C4-2B (cell line): ENCODE measurements at regions not wholly inside any gene's neighbourhood (a gene's known extent, or its start where the extent isn't known, plus 50 kb on each side); places are given as distances from the start of the nearest gene placed in this dataset.

ENCODE experiments used
- H3K27ac ChIP-seq: fragments of 450-650 bp; 2 replicates; pipeline ENCODE4 v1.5.1; 2017
- ZFX ChIP-seq: fragments of 450-650 bp; IDR thresholded peaks from 2 replicates; pipeline ENCODE4 v1.6.1; 2017
- TF ChIP-seq, protein P1 (sequence below): fragments of 450-650 bp; conservative IDR thresholded peaks from 2 replicates; pipeline ENCODE4 v1.5.1; 2017; ENCODE audit warnings: mild to moderate bottlenecking

DNA sequence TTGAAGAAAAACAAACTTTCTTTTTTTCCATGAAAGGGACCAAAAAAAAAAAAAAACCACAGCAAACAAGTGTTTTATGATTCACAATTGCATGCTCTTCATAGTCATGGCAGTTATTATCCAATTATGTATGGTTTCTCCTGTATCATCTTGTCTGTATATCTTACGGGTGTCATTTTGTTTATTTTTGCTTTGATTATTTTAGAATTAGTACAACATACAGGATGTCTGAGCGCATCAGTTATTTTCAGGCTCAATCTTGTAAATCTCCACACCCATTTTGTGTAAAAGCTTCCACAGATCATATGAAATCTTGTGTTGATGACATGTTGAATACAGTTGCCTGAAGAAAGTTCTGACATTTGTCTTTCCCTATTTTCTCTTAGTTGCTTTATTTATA is 280.3 kb downstream of the KLF5 start:
- TF ChIP-seq, protein P1, sequence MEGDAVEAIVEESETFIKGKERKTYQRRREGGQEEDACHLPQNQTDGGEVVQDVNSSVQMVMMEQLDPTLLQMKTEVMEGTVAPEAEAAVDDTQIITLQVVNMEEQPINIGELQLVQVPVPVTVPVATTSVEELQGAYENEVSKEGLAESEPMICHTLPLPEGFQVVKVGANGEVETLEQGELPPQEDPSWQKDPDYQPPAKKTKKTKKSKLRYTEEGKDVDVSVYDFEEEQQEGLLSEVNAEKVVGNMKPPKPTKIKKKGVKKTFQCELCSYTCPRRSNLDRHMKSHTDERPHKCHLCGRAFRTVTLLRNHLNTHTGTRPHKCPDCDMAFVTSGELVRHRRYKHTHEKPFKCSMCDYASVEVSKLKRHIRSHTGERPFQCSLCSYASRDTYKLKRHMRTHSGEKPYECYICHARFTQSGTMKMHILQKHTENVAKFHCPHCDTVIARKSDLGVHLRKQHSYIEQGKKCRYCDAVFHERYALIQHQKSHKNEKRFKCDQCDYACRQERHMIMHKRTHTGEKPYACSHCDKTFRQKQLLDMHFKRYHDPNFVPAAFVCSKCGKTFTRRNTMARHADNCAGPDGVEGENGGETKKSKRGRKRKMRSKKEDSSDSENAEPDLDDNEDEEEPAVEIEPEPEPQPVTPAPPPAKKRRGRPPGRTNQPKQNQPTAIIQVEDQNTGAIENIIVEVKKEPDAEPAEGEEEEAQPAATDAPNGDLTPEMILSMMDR: no peak
- no peak for TF ChIP-seq ZFX
- H3K27ac ChIP-seq: no peak overlapping the region

DNA sequence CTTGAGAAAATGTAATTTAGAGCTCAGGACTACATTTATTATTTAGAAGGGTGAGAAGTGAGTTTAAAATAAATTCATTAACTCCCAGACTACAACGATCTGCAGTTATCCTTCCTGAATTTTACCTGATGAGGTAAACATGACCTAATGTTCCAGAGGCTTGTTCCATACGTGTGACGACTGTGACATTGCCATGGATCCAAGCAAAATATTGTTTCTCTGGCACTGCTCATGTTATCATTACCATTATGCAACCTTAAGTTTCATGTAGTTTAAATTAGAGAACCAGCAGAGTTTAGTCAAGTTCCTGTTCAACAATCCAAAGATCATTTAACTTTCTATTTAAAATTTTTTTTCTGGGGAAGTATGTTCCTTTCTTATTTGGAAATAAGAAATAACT is 279.6 kb downstream of the KLF5 start:
- no peak overlapping the region for H3K27ac ChIP-seq
- TF ChIP-seq, protein P1: no peak
- no peak for TF ChIP-seq ZFX

DNA sequence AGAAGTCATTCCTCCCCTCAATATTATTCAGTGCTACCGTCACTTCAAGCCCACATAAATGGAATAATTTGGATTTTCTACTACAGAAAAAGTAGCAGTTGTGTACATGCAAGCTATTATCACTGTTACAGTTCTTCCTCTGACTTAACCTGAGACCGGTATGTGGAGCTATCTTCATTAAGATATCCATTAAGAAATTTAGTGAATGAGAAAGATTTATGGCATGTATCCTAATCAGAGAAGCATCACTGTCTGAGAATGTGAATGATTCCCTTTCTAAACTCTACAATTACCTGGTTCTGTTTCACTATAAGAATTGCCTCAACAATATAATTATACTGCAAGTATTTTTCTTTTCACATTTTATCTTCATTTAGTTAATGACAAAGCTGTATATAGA is 278.7 kb downstream of the KLF5 start:
- TF ChIP-seq ZFX: no peak
- TF ChIP-seq, protein P1: no peak
- no peak overlapping the region for H3K27ac ChIP-seq

DNA sequence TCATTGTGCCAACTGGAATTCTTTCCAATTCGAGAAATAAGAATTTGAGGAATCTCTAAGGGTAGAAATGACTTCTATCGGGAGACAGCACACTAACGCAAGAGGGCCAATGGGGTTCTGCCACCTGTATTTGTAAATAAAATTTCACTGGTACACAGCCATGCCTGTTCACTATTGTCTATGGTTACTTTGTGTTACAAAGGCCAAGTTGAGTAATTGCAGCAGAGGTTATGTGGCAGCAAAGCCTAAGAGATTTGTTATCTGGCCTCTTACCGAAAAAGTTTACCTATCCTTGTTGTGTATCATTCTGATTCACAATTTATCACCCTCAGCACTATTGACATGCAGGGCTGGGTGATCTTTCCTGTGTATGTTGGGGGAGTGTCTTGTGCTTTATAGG is 278.0 kb downstream of the KLF5 start:
- no peak overlapping the region for H3K27ac ChIP-seq
- no peak for TF ChIP-seq ZFX
- TF ChIP-seq, protein P1: no peak

- H3K27ac ChIP-seq: no peak overlapping the region
- TF ChIP-seq, protein P1: no peak
- TF ChIP-seq ZFX: no peak
Measured at GRCh38 chr13:73335944-73336343, 277.1 kb downstream of the KLF5 start.

GRCh38 chr13:73335210-73335609 is 276.4 kb downstream of the KLF5 start:
- TF ChIP-seq, protein P1: no peak
- TF ChIP-seq ZFX: no peak

DNA sequence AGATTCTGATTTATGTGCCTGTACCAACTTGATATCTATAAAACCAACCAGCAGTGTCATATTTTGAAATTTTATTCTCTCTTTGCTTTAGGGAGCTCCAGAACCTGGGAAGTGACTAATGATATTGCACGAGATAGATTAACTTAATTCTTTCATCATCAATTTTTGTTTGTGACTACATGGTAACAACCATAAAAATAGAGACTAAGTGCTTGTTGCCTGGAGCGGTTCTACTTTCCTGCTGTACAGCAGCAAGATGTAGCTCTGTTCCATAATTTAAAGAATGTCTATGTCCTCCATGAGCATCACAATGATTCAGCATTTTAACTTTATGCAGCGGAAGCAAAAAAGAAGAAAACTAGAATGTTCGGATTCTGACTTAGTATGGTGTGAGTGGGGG is 275.6 kb downstream of the KLF5 start:
- no peak for TF ChIP-seq ZFX
- TF ChIP-seq, protein P1: no peak
- H3K27ac ChIP-seq: no peak overlapping the region

More at GRCh38 chr13:73335210-73335609, 276.4 kb downstream of the KLF5 start:
- no peak overlapping the region for H3K27ac ChIP-seq
